ENCODE measurements at regions not wholly inside any gene's neighbourhood (a gene's known extent, or its start where the extent isn't known, plus 50 kb on each side); places are given as distances from the start of the nearest gene placed in this dataset.

DNA sequence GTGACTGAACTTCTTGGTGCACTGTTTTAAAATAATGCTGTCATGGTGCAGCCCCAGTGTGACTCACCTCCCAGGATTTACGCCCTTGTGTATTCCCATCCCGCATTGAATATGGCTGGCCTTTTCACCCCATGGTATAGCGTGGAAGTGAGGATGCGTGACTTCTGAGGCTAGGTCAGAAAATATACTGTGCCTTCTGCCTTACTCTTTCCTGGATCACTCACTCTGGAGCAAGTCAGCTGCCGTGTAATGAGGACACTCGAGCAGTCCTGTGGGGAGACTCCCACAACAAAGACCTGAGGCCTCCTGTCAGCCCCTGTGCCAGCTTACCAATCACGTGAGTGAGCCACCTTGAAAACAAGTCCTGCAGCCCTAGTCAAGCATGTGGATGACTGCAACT, 471.9 kb upstream of the KIRREL3 start:
- TF ChIP-seq, protein P1, sequence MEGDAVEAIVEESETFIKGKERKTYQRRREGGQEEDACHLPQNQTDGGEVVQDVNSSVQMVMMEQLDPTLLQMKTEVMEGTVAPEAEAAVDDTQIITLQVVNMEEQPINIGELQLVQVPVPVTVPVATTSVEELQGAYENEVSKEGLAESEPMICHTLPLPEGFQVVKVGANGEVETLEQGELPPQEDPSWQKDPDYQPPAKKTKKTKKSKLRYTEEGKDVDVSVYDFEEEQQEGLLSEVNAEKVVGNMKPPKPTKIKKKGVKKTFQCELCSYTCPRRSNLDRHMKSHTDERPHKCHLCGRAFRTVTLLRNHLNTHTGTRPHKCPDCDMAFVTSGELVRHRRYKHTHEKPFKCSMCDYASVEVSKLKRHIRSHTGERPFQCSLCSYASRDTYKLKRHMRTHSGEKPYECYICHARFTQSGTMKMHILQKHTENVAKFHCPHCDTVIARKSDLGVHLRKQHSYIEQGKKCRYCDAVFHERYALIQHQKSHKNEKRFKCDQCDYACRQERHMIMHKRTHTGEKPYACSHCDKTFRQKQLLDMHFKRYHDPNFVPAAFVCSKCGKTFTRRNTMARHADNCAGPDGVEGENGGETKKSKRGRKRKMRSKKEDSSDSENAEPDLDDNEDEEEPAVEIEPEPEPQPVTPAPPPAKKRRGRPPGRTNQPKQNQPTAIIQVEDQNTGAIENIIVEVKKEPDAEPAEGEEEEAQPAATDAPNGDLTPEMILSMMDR (conservative IDR thresholded peaks at IDR 0.05; ENCODE audit: low read depth in 2 of 2): no peak
- no peak for TF ChIP-seq EZH2 (IDR thresholded peaks at IDR 0.05; ENCODE audit: low read depth, unreplicated experiment)
- TF ChIP-seq STAT1 (IDR thresholded peaks at IDR 0.05; ENCODE audit: unreplicated experiment): no peak
- TF ChIP-seq, protein P2, sequence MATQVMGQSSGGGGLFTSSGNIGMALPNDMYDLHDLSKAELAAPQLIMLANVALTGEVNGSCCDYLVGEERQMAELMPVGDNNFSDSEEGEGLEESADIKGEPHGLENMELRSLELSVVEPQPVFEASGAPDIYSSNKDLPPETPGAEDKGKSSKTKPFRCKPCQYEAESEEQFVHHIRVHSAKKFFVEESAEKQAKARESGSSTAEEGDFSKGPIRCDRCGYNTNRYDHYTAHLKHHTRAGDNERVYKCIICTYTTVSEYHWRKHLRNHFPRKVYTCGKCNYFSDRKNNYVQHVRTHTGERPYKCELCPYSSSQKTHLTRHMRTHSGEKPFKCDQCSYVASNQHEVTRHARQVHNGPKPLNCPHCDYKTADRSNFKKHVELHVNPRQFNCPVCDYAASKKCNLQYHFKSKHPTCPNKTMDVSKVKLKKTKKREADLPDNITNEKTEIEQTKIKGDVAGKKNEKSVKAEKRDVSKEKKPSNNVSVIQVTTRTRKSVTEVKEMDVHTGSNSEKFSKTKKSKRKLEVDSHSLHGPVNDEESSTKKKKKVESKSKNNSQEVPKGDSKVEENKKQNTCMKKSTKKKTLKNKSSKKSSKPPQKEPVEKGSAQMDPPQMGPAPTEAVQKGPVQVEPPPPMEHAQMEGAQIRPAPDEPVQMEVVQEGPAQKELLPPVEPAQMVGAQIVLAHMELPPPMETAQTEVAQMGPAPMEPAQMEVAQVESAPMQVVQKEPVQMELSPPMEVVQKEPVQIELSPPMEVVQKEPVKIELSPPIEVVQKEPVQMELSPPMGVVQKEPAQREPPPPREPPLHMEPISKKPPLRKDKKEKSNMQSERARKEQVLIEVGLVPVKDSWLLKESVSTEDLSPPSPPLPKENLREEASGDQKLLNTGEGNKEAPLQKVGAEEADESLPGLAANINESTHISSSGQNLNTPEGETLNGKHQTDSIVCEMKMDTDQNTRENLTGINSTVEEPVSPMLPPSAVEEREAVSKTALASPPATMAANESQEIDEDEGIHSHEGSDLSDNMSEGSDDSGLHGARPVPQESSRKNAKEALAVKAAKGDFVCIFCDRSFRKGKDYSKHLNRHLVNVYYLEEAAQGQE (IDR thresholded peaks at IDR 0.05; ENCODE audit: unreplicated experiment): no peak
- TF ChIP-seq EZH2phosphoT487 (IDR thresholded peaks at IDR 0.05; ENCODE audit: unreplicated experiment): no peak
- TF ChIP-seq POLR2AphosphoS5 (IDR thresholded peaks at IDR 0.05; ENCODE audit: low read depth): no peak
- no peak for TF ChIP-seq JUNB (IDR thresholded peaks at IDR 0.05; ENCODE audit: unreplicated experiment)
- no peak for TF ChIP-seq ZNF462 (CRISPR knock-in tag; IDR thresholded peaks at IDR 0.05)
- no peak for TF ChIP-seq ZNF331 (CRISPR knock-in tag; IDR thresholded peaks at IDR 0.05; ENCODE audit: low read depth)
- no peak for TF ChIP-seq CREB1 (CRISPR knock-in tag; IDR thresholded peaks at IDR 0.05; ENCODE audit: low read depth)
- no peak for TF ChIP-seq NANOG (IDR thresholded peaks at IDR 0.05; ENCODE audit: borderline replicate concordance)

All from GM23338 (cell line).